SK-N-SH treated with all-trans-retinoic acid at 6 μM for 48 hours (cell line): ENCODE measurements at regions not wholly inside any gene's neighbourhood (a gene's known extent, or its start where the extent isn't known, plus 50 kb on each side); places are given as distances from the start of the nearest gene placed in this dataset.

ENCODE experiments used
- ATAC-seq: fragments of 200-7000 bp; cut with Tn5 transposase; 3 replicates; pipeline ENCODE4 v1.9.1; 2020; ENCODE audit warnings: mild to moderate bottlenecking, moderate library complexity
- ARNTL ChIP-seq: fragments of 450-650 bp; formaldehyde crosslinking; IDR thresholded peaks from 2 replicates; pipeline ENCODE4 v1.5.0; 2020; ENCODE audit warnings: low read depth, mild to moderate bottlenecking, moderate library complexity, borderline replicate concordance
- BACH2 ChIP-seq: fragments of 250-450 bp; sonication (Bioruptor Pico); IDR thresholded peaks from 2 replicates; pipeline ENCODE4 v1.9.0; 2021; ENCODE audit warnings: mild to moderate bottlenecking, borderline replicate concordance
- CSDC2 ChIP-seq: fragments of 250-450 bp; sonication (Bioruptor Pico); IDR thresholded peaks from 2 replicates; pipeline ENCODE4 v1.5.0; 2020; ENCODE audit warnings: mild to moderate bottlenecking, moderate library complexity
- ESRRG ChIP-seq: fragments of 250-450 bp; sonication (Bioruptor Pico); IDR thresholded peaks from 2 replicates; pipeline ENCODE4 v1.6.1; 2021; ENCODE audit warnings: mild to moderate bottlenecking
- GLIS3 ChIP-seq: fragments of 250-450 bp; sonication (Bioruptor Pico); IDR thresholded peaks from 2 replicates; pipeline ENCODE4 v1.5.0; 2020; ENCODE audit warnings: mild to moderate bottlenecking, moderate library complexity
- ISL1 ChIP-seq: fragments of 250-450 bp; sonication (Bioruptor Pico); IDR thresholded peaks from 2 replicates; pipeline ENCODE4 v2.1.2; 2022; ENCODE audit warnings: mild to moderate bottlenecking, moderate library complexity
- OSR1 ChIP-seq: fragments of 250-450 bp; sonication (Bioruptor Pico); IDR thresholded peaks from 2 replicates; pipeline ENCODE4 v1.8.0; 2022; ENCODE audit warnings: moderate library complexity, mild to moderate bottlenecking, inconsistent platforms
- PPARA ChIP-seq: fragments of 250-450 bp; sonication (Bioruptor Pico); IDR thresholded peaks from 2 replicates; pipeline ENCODE4 v1.5.0; 2020; ENCODE audit warnings: mild to moderate bottlenecking, borderline replicate concordance
- RARB ChIP-seq: fragments of 250-450 bp; sonication (Bioruptor Pico); IDR thresholded peaks from 2 replicates; pipeline ENCODE4 v1.8.0; 2021; ENCODE audit warnings: mild to moderate bottlenecking, moderate library complexity
- SNAI2 ChIP-seq: fragments of 250-450 bp; sonication (Bioruptor Pico); IDR thresholded peaks from 2 replicates; pipeline ENCODE4 v1.5.0; 2020; ENCODE audit warnings: mild to moderate bottlenecking, moderate library complexity
- TCF4 ChIP-seq: fragments of 250-450 bp; sonication (Bioruptor Pico); IDR thresholded peaks from 2 replicates; pipeline ENCODE4 v1.8.0; 2021; ENCODE audit warnings: mild to moderate bottlenecking, moderate library complexity, borderline replicate concordance
- ZC3H10 ChIP-seq: fragments of 250-450 bp; sonication (Bioruptor Pico); IDR thresholded peaks from 2 replicates; pipeline ENCODE4 v1.5.1; 2021; ENCODE audit warnings: mild to moderate bottlenecking, moderate library complexity
- ZFP3 ChIP-seq: fragments of 250-450 bp; sonication (Bioruptor Pico); IDR thresholded peaks from 2 replicates; pipeline ENCODE4 v1.5.0; 2020; ENCODE audit warnings: mild to moderate bottlenecking, moderate library complexity
- ZFP30 ChIP-seq: fragments of 450-650 bp; formaldehyde crosslinking; IDR thresholded peaks from 2 replicates; pipeline ENCODE4 v1.5.0; 2022; ENCODE audit warnings: mild to moderate bottlenecking, moderate library complexity
- ZNF565 ChIP-seq: fragments of 450-650 bp; formaldehyde crosslinking; conservative IDR thresholded peaks from 2 replicates; pipeline ENCODE4 v1.5.0; 2020; ENCODE audit warnings: low read depth, mild to moderate bottlenecking, moderate library complexity
- ZNF70 ChIP-seq: fragments of 450-650 bp; formaldehyde crosslinking; IDR thresholded peaks from 2 replicates; pipeline ENCODE4 v1.5.0; 2020; ENCODE audit warnings: mild to moderate bottlenecking, moderate library complexity
- ZNF8 ChIP-seq: fragments of 450-650 bp; formaldehyde crosslinking; IDR thresholded peaks from 2 replicates; pipeline ENCODE4 v1.5.0; 2020; ENCODE audit warnings: mild to moderate bottlenecking, moderate library complexity
- TF ChIP-seq, protein P1 (sequence below): fragments of 250-450 bp; sonication (Bioruptor Pico); IDR thresholded peaks from 2 replicates; pipeline ENCODE4 v1.8.0; 2021; ENCODE audit warnings: low read depth, mild to moderate bottlenecking, moderate library complexity, borderline replicate concordance
- TF ChIP-seq, protein P2 (sequence below): fragments of 250-450 bp; sonication (Bioruptor Pico); IDR thresholded peaks from 2 replicates; pipeline ENCODE4 v1.5.1; 2021; ENCODE audit warnings: mild to moderate bottlenecking, moderate library complexity
- TF ChIP-seq, protein P3 (sequence below): fragments of 250-450 bp; sonication (Bioruptor Pico); IDR thresholded peaks from 2 replicates; pipeline ENCODE4 v1.5.0; 2020; ENCODE audit warnings: mild to moderate bottlenecking, moderate library complexity
- TF ChIP-seq, protein P4 (sequence below): fragments of 250-450 bp; sonication (Bioruptor Pico); IDR thresholded peaks from 2 replicates; pipeline ENCODE4 v1.8.0; 2020; ENCODE audit warnings: mild to moderate bottlenecking, moderate library complexity, borderline replicate concordance

DNA sequence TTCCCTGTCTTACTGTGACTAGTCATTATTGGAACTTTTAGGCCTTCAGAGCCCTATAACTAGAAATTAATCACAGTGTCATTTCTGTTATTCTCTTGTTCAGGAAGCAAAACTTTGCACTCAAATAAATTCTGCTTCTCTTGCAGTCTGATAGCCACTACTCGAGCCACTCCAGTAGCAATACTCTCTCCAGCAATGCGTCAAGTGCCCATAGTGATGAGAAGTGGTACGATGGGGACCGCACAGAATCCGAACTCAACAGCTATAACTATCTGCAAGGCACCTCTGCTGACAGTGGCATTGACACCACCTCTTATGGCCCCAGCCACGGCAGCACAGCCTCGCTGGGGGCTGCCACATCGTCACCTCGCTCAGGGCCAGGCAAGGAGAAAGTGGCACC lies 223.2 kb upstream of the RGS6 start:
- no peak for ATAC-seq

GRCh38 chr14:71709987-71710386 lies 222.2 kb upstream of the RGS6 start:
- TF ChIP-seq GLIS3 (CRISPR knock-in tag) (no peak), RARB (CRISPR knock-in tag) (no peak), ISL1 (CRISPR knock-in tag) (no peak), ZNF8 (no peak), SNAI2 (no peak), ZFP3 (CRISPR knock-in tag) (no peak), ZC3H10 (CRISPR knock-in tag) (no peak), CSDC2 (CRISPR knock-in tag) (no peak), ZNF565 (CRISPR knock-in tag) (no peak), ZFP30 (no peak), ESRRG (CRISPR knock-in tag) (no peak), OSR1 (CRISPR knock-in tag) (no peak), ARNTL (CRISPR knock-in tag) (no peak), BACH2 (CRISPR knock-in tag) (no peak)
- TF ChIP-seq, protein P1, sequence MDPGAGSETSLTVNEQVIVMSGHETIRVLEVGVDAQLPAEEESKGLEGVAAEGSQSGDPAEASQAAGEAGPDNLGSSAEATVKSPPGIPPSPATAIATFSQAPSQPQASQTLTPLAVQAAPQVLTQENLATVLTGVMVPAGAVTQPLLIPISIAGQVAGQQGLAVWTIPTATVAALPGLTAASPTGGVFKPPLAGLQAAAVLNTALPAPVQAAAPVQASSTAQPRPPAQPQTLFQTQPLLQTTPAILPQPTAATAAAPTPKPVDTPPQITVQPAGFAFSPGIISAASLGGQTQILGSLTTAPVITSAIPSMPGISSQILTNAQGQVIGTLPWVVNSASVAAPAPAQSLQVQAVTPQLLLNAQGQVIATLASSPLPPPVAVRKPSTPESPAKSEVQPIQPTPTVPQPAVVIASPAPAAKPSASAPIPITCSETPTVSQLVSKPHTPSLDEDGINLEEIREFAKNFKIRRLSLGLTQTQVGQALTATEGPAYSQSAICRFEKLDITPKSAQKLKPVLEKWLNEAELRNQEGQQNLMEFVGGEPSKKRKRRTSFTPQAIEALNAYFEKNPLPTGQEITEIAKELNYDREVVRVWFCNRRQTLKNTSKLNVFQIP = no peak
- TF ChIP-seq, protein P2, sequence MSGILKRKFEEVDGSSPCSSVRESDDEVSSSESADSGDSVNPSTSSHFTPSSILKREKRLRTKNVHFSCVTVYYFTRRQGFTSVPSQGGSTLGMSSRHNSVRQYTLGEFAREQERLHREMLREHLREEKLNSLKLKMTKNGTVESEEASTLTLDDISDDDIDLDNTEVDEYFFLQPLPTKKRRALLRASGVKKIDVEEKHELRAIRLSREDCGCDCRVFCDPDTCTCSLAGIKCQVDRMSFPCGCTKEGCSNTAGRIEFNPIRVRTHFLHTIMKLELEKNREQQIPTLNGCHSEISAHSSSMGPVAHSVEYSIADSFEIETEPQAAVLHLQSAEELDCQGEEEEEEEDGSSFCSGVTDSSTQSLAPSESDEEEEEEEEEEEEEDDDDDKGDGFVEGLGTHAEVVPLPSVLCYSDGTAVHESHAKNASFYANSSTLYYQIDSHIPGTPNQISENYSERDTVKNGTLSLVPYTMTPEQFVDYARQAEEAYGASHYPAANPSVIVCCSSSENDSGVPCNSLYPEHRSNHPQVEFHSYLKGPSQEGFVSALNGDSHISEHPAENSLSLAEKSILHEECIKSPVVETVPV (CRISPR knock-in tag) = no peak
- TF ChIP-seq, protein P3, sequence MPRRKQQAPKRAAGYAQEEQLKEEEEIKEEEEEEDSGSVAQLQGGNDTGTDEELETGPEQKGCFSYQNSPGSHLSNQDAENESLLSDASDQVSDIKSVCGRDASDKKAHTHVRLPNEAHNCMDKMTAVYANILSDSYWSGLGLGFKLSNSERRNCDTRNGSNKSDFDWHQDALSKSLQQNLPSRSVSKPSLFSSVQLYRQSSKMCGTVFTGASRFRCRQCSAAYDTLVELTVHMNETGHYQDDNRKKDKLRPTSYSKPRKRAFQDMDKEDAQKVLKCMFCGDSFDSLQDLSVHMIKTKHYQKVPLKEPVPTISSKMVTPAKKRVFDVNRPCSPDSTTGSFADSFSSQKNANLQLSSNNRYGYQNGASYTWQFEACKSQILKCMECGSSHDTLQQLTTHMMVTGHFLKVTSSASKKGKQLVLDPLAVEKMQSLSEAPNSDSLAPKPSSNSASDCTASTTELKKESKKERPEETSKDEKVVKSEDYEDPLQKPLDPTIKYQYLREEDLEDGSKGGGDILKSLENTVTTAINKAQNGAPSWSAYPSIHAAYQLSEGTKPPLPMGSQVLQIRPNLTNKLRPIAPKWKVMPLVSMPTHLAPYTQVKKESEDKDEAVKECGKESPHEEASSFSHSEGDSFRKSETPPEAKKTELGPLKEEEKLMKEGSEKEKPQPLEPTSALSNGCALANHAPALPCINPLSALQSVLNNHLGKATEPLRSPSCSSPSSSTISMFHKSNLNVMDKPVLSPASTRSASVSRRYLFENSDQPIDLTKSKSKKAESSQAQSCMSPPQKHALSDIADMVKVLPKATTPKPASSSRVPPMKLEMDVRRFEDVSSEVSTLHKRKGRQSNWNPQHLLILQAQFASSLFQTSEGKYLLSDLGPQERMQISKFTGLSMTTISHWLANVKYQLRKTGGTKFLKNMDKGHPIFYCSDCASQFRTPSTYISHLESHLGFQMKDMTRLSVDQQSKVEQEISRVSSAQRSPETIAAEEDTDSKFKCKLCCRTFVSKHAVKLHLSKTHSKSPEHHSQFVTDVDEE (CRISPR knock-in tag) = no peak
- TF ChIP-seq, protein P4, sequence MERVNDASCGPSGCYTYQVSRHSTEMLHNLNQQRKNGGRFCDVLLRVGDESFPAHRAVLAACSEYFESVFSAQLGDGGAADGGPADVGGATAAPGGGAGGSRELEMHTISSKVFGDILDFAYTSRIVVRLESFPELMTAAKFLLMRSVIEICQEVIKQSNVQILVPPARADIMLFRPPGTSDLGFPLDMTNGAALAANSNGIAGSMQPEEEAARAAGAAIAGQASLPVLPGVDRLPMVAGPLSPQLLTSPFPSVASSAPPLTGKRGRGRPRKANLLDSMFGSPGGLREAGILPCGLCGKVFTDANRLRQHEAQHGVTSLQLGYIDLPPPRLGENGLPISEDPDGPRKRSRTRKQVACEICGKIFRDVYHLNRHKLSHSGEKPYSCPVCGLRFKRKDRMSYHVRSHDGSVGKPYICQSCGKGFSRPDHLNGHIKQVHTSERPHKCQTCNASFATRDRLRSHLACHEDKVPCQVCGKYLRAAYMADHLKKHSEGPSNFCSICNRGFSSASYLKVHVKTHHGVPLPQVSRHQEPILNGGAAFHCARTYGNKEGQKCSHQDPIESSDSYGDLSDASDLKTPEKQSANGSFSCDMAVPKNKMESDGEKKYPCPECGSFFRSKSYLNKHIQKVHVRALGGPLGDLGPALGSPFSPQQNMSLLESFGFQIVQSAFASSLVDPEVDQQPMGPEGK (CRISPR knock-in tag) = no peak
- ATAC-seq = no peak

More for the DNA sequence above, 223.2 kb upstream of the RGS6 start:
- TF ChIP-seq OSR1 (CRISPR knock-in tag) = no peak
- TF ChIP-seq ZFP3 (CRISPR knock-in tag) = no peak
- TF ChIP-seq, protein P3 (CRISPR knock-in tag) = no peak
- no peak for TF ChIP-seq TCF4 (CRISPR knock-in tag)
- TF ChIP-seq ZNF70 (CRISPR knock-in tag) = no peak
- no peak for TF ChIP-seq PPARA (CRISPR knock-in tag)
- TF ChIP-seq, protein P2 (CRISPR knock-in tag) = no peak
- TF ChIP-seq CSDC2 (CRISPR knock-in tag) = no peak
- no peak for TF ChIP-seq ZC3H10 (CRISPR knock-in tag)
- no peak for TF ChIP-seq GLIS3 (CRISPR knock-in tag)
- no peak for TF ChIP-seq SNAI2
- TF ChIP-seq RARB (CRISPR knock-in tag) = no peak
- no peak for TF ChIP-seq ZNF565 (CRISPR knock-in tag)
- no peak for TF ChIP-seq ARNTL (CRISPR knock-in tag)
